GDM1 (cell line): ENCODE measurements at regions not wholly inside any gene's neighbourhood (a gene's known extent, or its start where the extent isn't known, plus 50 kb on each side); places are given as distances from the start of the nearest gene placed in this dataset.
"Not testable (repeated sequence)": the region's sequence is repeated elsewhere in the genome, so short reads cannot be mapped to it uniquely, and the experiment has no call there.

Experiments
- DNase-seq: peaks from one replicate; lab custom pipeline; 2025; lab: John Stamatoyannopoulos, UW

DNA sequence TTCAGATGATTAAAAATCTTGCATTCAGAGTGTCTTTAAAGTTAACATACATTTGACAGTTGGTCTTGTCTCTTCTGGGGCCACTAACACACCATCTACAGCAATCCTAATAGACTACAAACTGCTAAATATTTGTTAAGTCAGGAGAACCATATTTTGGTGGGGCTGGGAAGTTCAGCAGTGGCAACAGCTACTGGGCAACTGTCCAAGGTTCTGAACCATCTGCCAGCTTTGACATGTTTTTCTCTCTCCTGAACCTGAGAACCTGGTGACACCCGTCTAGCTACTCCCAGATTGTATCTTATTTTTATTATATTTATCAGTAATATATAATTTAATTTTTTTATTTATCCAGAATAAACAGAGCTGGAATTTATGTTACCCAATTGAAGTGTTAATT, 199.0 kb upstream of the DPYD start:
- DNase-seq = no peak

- no peak for DNase-seq
Observed at GRCh38 chr1:98113811-98114210, 193.0 kb upstream of the DPYD start.

DNA sequence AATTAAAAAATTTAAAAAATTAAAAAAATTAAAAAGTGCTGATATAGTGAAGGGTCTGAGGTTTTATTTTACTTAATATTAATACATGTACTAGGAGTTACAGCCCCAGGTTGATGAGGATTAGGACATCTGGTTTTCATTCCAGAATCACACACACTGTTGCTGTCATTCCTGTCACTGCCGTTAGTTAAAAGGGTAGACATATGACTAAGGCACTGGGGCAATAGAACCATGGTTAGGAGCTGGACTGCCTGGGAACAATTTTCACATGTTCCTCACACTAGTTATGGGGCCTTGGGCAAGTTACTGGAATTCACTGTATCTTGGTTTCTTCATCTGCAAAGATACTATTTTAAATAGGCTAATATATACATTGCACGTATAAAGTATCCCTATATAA, 191.8 kb upstream of the DPYD start:
- no peak for DNase-seq

- DNase-seq = no peak
Observed at GRCh38 chr1:98110674-98111073, 189.8 kb upstream of the DPYD start.

DNA sequence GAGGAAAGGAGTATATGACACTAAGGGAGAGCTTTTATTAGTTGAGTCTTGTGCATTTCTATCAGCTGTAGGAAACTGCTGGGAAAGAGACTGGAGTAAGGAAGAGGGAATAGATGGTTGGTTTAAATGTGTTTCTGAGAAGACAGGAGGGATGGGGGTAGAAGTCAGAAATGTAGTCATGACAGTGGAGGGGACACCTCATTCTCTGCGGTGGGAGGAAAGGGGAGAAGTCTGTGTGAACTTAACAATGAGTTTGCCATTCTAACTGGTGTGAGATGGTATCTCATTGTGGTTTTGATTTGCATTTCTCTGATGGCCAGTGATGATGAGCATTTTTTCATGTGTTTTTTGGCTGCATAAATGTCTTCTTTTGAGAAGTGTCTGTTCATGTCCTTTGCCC, 187.5 kb upstream of the DPYD start:
- DNase-seq = not testable (repeated sequence)

- no peak for DNase-seq
Observed at GRCh38 chr1:98107256-98107655, 186.4 kb upstream of the DPYD start.

DNA sequence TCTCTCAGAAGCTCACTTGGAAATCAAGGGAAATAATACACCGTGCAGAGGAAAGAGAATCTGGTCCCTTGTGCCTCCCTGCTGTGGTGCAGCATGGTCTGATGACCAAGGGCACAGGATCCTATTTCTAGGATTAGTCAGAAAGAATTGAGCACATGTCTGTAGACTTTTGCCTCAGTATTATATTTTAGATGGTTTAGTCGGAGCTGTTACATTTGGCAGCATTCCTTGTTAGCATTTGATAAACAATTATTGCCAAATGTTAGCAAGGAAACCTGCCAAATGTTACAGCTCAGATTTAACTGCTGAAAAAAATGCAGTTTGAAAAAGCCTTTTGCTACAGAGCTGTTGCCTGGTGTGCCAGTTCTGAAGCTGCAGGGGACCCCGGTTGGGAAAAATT, 183.5 kb upstream of the DPYD start:
- no peak for DNase-seq

GRCh38 chr1:98103617-98104285, 182.9 kb upstream of the DPYD start:
- no peak for DNase-seq

GRCh38 chr1:98102345-98103030, 181.7 kb upstream of the DPYD start:
- DNase-seq = no peak

- DNase-seq = no peak
Observed at GRCh38 chr1:98101364-98101763, 180.5 kb upstream of the DPYD start.

DNA sequence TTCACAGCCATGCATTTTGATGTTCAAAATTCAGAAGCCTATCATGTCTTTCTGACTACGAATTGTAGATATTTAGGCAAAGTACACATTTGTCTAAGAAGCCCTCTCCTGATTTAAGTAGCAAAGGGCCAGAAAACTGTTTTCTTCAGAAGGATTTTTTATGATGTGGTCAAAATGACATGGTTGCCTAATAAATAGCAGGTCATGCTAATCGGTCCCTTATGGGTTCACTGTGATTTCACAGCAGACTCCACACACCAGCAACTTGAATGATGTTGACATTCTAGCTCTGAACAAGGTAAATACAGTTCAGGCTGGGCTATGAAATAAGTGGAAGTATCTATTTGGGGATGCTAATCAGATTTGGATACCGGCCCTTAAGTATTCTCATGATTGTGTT, 178.7 kb upstream of the DPYD start:
- no peak for DNase-seq

DNA sequence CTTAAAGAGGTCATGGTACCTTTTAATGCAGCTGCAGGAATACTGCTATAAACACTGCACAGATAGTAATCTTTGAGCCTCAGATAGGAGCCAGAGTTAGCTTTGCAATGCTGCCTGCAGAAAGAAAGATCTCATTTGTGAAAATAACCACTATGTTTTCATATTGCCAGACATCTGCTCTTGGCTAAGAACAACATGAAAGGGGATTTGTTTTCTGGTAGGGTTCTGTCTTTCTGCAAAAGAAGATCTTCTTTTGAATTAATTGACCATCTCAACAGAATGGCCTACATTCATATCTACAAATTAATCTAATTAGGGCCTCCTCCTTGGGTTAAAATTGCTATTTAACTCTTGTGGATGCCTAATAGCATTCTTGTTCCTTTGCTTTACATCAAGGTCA, 177.6 kb upstream of the DPYD start:
- DNase-seq = no peak

GRCh38 chr1:98090351-98090750, 169.5 kb upstream of the DPYD start:
- no peak for DNase-seq

- no peak for DNase-seq
Observed at GRCh38 chr1:98088381-98088780, 167.5 kb upstream of the DPYD start.

DNA sequence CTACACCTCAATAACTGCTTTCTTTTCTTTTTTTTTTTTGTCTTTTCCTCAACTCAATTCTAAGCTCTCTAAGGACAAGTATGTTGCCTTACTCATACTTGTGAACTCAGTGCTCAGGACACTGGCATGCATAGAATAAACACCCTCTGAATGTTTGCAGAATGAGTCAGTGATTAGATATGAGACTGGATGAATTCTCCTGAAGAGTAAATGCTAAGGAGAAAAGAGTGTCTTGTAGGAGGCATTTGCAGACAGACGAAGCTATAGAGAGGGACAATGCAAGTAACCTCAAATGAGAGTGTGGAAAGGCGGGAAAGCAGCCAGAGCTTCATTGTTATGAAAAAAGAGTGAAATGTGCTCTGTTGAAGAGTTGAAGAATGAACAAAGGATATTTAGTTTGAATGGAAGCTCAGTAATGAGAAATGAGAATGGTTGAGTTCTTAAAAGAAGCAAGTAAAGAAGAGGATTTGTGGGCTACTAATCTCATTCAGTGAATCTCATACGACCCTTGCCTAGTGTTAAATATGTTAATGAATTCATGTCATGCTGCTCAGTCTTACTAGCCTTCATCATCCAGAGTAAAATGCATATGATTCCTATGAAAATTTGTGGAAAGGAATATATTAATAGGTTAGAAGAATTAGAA, 166.1 kb upstream of the DPYD start:
- DNase-seq = no peak

- DNase-seq = no peak
Observed at GRCh38 chr1:98086156-98086555, 165.3 kb upstream of the DPYD start.

- DNase-seq = no peak
Observed at GRCh38 chr1:98084188-98084587, 163.4 kb upstream of the DPYD start.

GRCh38 chr1:98081944-98082343, 161.1 kb upstream of the DPYD start:
- DNase-seq = no peak

DNA sequence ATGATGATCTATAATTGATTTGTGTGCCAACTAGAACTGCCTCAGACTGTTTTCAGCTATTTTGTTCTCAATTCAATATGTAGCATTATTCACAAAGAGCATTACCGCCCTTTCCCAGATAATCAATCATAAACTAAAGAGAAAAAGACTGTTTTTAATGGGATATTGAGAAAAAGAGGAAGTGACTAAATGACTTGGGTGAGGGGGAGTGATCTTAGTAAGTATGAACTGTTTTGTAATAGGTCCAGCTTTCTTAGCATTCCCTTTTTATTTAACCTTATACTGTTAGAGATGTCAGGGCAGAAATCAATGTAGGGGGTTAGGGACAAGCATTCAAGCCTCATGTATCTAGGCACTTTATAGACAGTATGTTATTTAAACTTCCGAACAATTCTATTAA, 157.8 kb upstream of the DPYD start:
- no peak for DNase-seq

DNA sequence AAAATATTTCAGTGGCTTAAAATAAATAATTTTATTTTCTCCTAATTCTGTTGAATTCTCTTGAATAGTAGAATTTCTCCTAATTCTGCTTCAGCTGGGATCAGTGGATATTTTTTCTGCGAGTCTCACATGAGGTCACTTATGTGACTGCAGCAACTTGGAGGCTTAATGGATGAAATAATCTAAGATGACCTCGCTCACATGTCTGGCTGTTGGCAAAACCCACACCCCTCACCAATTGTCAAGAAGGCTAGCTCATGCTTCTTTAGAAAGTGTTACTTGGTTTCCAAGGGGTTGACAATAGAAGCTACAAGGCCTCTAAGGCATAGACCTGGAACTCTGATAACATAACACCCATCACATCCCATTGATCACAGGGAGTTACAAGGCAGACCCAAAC, 156.9 kb upstream of the DPYD start:
- no peak for DNase-seq

- no peak for DNase-seq
Observed at GRCh38 chr1:98075626-98076025, 154.8 kb upstream of the DPYD start.

DNA sequence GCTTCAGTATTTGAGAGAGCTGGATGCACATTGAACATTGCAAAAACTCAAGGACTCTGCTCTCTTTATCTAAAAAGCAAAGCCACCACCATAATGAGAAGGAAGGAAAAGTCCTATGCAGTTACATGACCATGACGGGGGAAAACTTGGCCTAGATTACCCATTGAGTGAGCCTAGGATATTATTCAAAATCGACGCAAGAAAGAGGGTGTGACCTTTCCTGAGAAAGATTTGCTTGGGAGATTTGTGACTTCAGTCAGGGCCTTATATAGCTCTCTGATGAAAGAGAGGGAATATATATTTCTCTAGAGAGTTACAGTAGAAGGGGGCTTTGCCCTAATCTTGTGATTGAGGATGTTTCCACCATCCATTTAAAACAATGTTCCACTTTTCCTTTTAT, 153.0 kb upstream of the DPYD start:
- DNase-seq = no peak

GRCh38 chr1:98073106-98073505, 152.3 kb upstream of the DPYD start:
- no peak for DNase-seq

GRCh38 chr1:98072047-98072446, 151.2 kb upstream of the DPYD start:
- no peak for DNase-seq
